ENCODE measurements at regions not wholly inside any gene's neighbourhood (a gene's known extent, or its start where the extent isn't known, plus 50 kb on each side); places are given as distances from the start of the nearest gene placed in this dataset.

DNA sequence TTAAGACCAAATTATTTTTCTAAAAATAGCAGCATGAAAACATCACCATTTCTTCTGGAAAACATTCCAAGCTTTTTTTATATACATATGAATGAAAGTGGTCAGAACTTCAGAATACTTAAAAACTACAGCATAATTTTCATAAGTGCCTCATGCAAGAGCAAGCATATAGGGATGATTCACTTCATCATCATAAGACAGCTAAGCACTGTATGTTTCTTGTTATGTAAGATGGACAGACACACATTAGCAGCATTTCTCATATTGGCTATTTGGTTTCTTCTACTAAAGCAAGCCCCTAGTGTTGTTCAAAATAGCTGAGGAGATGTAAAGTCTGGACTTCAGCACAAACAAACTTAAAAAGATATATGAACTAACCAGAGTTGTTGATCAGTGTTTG, 213.1 kb upstream of the NOCT start:
- H3K9me3 ChIP-seq (ENCODE audit: control insufficient read depth, low read depth, low read length), result no peaks in the 10 kb centered on the region
- H2AFZ ChIP-seq (ENCODE audit: control insufficient read depth, low read length), result no peak overlapping the region
- no peaks in the 10 kb centered on the region for H3K79me2 ChIP-seq (ENCODE audit: control insufficient read depth, insufficient read depth, low read length)
- no peak overlapping the region for H3K4me3 ChIP-seq (ENCODE audit: control insufficient read depth in 2 of 3, extremely low read depth in 1 of 3, insufficient read depth in 2 of 3, low read depth in 1 of 3, low read length in 3 of 3)
- peak; percentile 52 for FAIRE-seq
- no peak overlapping the region for H3K27ac ChIP-seq (ENCODE audit: control insufficient read depth, insufficient read depth, low read length)
- H3K36me3 ChIP-seq (ENCODE audit: control insufficient read depth in 2 of 2, extremely low read depth in 1 of 2, insufficient read depth in 2 of 2, low read length in 2 of 2), result no peaks in the 10 kb centered on the region
- no peak overlapping the region for H3K4me2 ChIP-seq (ENCODE audit: control insufficient read depth, extremely low read depth, insufficient read depth, low read depth, low read length)
- dilution Hi-C loops (cut with MboI; ENCODE audit: extremely low pct_ligation_motif_present, low sequenced_read_pairs), result no loop called here
- peaks cover 29% of the 10 kb centered on the region for H3K27me3 ChIP-seq (ENCODE audit: control insufficient read depth, extremely low read depth, insufficient read depth, low read length)
- TF ChIP-seq CTCF (optimal IDR thresholded peaks at IDR 0.05 in 1 of 3, IDR thresholded peaks at IDR 0.05 in 1 of 3, conservative IDR thresholded peaks at IDR 0.05 in 1 of 3; ENCODE audit: extremely low read depth in 1 of 3, insufficient read depth in 2 of 3, low read length in 3 of 3) (no peak), EZH2 (IDR thresholded peaks at IDR 0.05; ENCODE audit: low read length) (no peak)
- no peak for DNase-seq (ENCODE audit: low read depth, low spot score)
- no peak overlapping the region for H3K9ac ChIP-seq (ENCODE audit: control insufficient read depth, extremely low read depth, insufficient read depth, low read length)
- H3K9me1 ChIP-seq (ENCODE audit: control insufficient read depth, extremely low read depth, insufficient read depth, low read length), result no peaks in the 10 kb centered on the region
- H4K20me1 ChIP-seq (ENCODE audit: control insufficient read depth, extremely low read depth, insufficient read depth, low read length), result no peaks in the 10 kb centered on the region
- H3K4me1 ChIP-seq (ENCODE audit: control insufficient read depth, extremely low read depth, insufficient read depth, low read length), result no peaks in the 10 kb centered on the region

GRCh38 chr4:138800421-138800820, 215.2 kb upstream of the NOCT start:
- Histone ChIP-seq H3K9me3 (ENCODE audit: control insufficient read depth, low read depth, low read length) (no peaks in the 10 kb centered on the region), H3K9ac (ENCODE audit: control insufficient read depth, extremely low read depth, insufficient read depth, low read length) (no peak overlapping the region), H3K4me3 (ENCODE audit: control insufficient read depth in 2 of 3, extremely low read depth in 1 of 3, insufficient read depth in 2 of 3, low read depth in 1 of 3, low read length in 3 of 3) (no peak overlapping the region), H3K4me2 (ENCODE audit: control insufficient read depth, extremely low read depth, insufficient read depth, low read depth, low read length) (no peak overlapping the region), H3K79me2 (ENCODE audit: control insufficient read depth, insufficient read depth, low read length) (no peaks in the 10 kb centered on the region), H3K27me3 (ENCODE audit: control insufficient read depth, extremely low read depth, insufficient read depth, low read length) (peaks cover 23% of the 10 kb centered on the region), H3K9me1 (ENCODE audit: control insufficient read depth, extremely low read depth, insufficient read depth, low read length) (no peaks in the 10 kb centered on the region), H3K27ac (ENCODE audit: control insufficient read depth, insufficient read depth, low read length) (no peak overlapping the region), H2AFZ (ENCODE audit: control insufficient read depth, low read length) (no peak overlapping the region), H4K20me1 (ENCODE audit: control insufficient read depth, extremely low read depth, insufficient read depth, low read length) (no peaks in the 10 kb centered on the region), H3K36me3 (ENCODE audit: control insufficient read depth in 2 of 2, extremely low read depth in 1 of 2, insufficient read depth in 2 of 2, low read length in 2 of 2) (no peaks in the 10 kb centered on the region), H3K4me1 (ENCODE audit: control insufficient read depth, extremely low read depth, insufficient read depth, low read length) (no peaks in the 10 kb centered on the region)
- dilution Hi-C loops (cut with MboI; ENCODE audit: extremely low pct_ligation_motif_present, low sequenced_read_pairs), result no loop called here
- no peak for TF ChIP-seq EZH2 (IDR thresholded peaks at IDR 0.05; ENCODE audit: low read length)
- TF ChIP-seq CTCF (optimal IDR thresholded peaks at IDR 0.05 in 1 of 3, IDR thresholded peaks at IDR 0.05 in 1 of 3, conservative IDR thresholded peaks at IDR 0.05 in 1 of 3; ENCODE audit: extremely low read depth in 1 of 3, insufficient read depth in 2 of 3, low read length in 3 of 3), result no peak
- FAIRE-seq (no peak), DNase-seq (ENCODE audit: low read depth, low spot score) (no peak)
